ENCODE measurements at regions not wholly inside any gene's neighbourhood (a gene's known extent, or its start where the extent isn't known, plus 50 kb on each side); places are given as distances from the start of the nearest gene placed in this dataset.

- TF ChIP-seq PATZ1 (CRISPR knock-in tag; IDR thresholded peaks at IDR 0.05; ENCODE audit: borderline replicate concordance): no peak
- TF ChIP-seq ZNF8 (CRISPR knock-in tag; IDR thresholded peaks at IDR 0.05): no peak
- TF ChIP-seq BACH2 (CRISPR knock-in tag; IDR thresholded peaks at IDR 0.05; ENCODE audit: borderline replicate concordance): no peak
- no peak for TF ChIP-seq CSRNP3 (CRISPR knock-in tag; IDR thresholded peaks at IDR 0.05)
- TF ChIP-seq ARNTL (CRISPR knock-in tag; IDR thresholded peaks at IDR 0.05; ENCODE audit: borderline replicate concordance, low read depth): no peak
- TF ChIP-seq CREB5 (CRISPR knock-in tag; IDR thresholded peaks at IDR 0.05; ENCODE audit: low read depth): no peak
- no peak for TF ChIP-seq ZC3H10 (CRISPR knock-in tag; IDR thresholded peaks at IDR 0.05)
- no peak for TF ChIP-seq SNAI2 (CRISPR knock-in tag; IDR thresholded peaks at IDR 0.05)
- TF ChIP-seq RARB (CRISPR knock-in tag; IDR thresholded peaks at IDR 0.05): no peak
Observed at GRCh38 chr5:128632264-128632663, 94.2 kb upstream of the FBN2 start.

All from SK-N-SH treated with all-trans-retinoic acid at 6 μM for 48 hours (cell line).